ENCODE measurements at regions not wholly inside any gene's neighbourhood (a gene's known extent, or its start where the extent isn't known, plus 50 kb on each side); places are given as distances from the start of the nearest gene placed in this dataset.

- H3K9me3 ChIP-seq, result no peaks in the 10 kb centered on the region
- H3K4me3 ChIP-seq, result no peak overlapping the region
- no peak overlapping the region for H3K27ac ChIP-seq (replicated peaks in 1 of 4)
- no peak for TF ChIP-seq POLR2A (IDR thresholded peaks at IDR 0.05; ENCODE audit: low read depth)
- no peak for TF ChIP-seq EP300 (IDR thresholded peaks at IDR 0.05)
- TF ChIP-seq CTCF (IDR thresholded peaks at IDR 0.05), result no peak
- TF ChIP-seq POLR2AphosphoS5 (IDR thresholded peaks at IDR 0.05), result no peak
- 58% methylated on average over 4 of the region's 4 CpGs for WGBS
- peaks cover 0 to 9% (median 0%) of the 10 kb centered on the region in 4 donors for H3K27me3 ChIP-seq
- DNase-seq (ENCODE audit: extremely low spot score), result no peak
- no peaks in the 10 kb centered on the region for H3K4me1 ChIP-seq
- H3K36me3 ChIP-seq, result no peaks in the 10 kb centered on the region
- intact Hi-C loops (cut with DNase I), result no loop called here
Measured at GRCh38 chr9:95666785-95667155, 150.0 kb upstream of the PTCH1 start.

DNA sequence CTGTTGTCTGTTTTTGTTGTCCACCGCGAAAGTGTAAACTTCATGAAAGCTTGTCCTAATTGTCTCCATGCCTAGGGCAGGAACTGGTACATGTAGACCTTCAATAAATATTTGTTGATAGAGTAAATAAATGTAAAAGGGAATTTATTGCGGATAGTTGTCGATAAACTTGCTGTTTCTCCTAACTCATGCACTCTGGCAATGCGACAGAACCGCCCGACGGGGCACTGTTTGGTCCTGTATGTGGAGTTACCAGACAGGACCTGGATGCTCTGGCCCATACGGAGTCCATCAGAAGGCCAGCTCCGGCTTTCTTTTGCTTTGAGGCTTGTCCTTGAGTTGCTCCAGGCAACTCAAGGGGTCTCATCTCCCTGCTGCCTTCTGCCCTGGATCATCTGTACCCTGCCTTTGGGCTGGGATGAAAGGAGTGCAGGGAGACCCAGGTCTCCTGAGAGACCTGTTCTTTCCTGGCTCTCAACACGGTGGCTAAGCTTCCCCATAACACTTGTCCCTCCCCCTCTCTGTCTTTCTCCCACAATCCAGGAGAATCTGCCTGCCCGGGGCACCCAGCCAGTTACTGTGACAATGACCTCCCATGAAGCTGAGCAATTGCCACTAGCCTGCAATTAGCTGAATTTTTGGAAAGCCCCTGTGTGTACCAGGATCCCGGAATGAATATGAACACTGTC, 149.5 kb upstream of the PTCH1 start:
- no peak for TF ChIP-seq EP300 (IDR thresholded peaks at IDR 0.05)
- TF ChIP-seq POLR2A (IDR thresholded peaks at IDR 0.05; ENCODE audit: low read depth), result no peak
- no peak for TF ChIP-seq POLR2AphosphoS5 (IDR thresholded peaks at IDR 0.05)
- no peak for TF ChIP-seq CTCF (IDR thresholded peaks at IDR 0.05)
- no peaks in the 10 kb centered on the region for H3K4me1 ChIP-seq
- 81% methylated on average over 13 of the region's 13 CpGs for WGBS
- H3K36me3 ChIP-seq, result no peaks in the 10 kb centered on the region
- intact Hi-C loops (cut with DNase I), result no loop called here
- H3K9me3 ChIP-seq, result no peaks in the 10 kb centered on the region
- peaks cover 0 to 9% (median 0%) of the 10 kb centered on the region in 4 donors for H3K27me3 ChIP-seq
- peak; percentile 77 for DNase-seq (ENCODE audit: extremely low spot score)
- no peak overlapping the region for H3K27ac ChIP-seq (replicated peaks in 1 of 4)
- H3K4me3 ChIP-seq, result no peak overlapping the region

DNA sequence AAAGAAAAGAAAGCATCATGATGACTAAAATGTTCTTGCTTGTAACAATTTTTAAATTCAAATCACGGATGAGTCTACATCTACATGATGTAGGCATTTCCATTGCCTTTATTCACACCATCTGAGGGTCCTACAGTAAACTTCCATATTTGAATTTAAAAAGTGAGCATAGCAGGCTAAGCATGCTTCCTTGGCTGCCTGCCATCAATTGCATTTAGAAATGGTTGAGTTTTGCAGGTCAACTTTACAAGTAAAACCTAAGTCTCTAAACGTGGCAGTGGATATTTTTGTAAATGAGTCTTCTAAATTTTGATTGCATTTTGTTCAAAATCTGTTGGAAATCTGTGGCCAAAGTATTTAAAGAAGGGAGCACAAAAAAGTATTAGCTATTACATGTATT, 136.5 kb upstream of the PTCH1 start:
- DNase-seq (ENCODE audit: extremely low spot score), result no peak
- no peak overlapping the region for H3K27ac ChIP-seq (replicated peaks in 1 of 4)
- no peaks in the 10 kb centered on the region for H3K27me3 ChIP-seq
- no peaks in the 10 kb centered on the region for H3K36me3 ChIP-seq
- TF ChIP-seq EP300 (IDR thresholded peaks at IDR 0.05), result no peak
- no peak for TF ChIP-seq POLR2A (IDR thresholded peaks at IDR 0.05; ENCODE audit: low read depth)
- TF ChIP-seq CTCF (IDR thresholded peaks at IDR 0.05), result no peak
- no peak for TF ChIP-seq POLR2AphosphoS5 (IDR thresholded peaks at IDR 0.05)
- H3K4me3 ChIP-seq, result no peak overlapping the region
- H3K9me3 ChIP-seq, result no peaks in the 10 kb centered on the region
- WGBS, result 54% methylated on average over 2 of the region's 2 CpGs
- H3K4me1 ChIP-seq, result peaks cover 0 to 9% (median 3%) of the 10 kb centered on the region in 4 donors
- intact Hi-C loops (cut with DNase I), result no loop called here

DNA sequence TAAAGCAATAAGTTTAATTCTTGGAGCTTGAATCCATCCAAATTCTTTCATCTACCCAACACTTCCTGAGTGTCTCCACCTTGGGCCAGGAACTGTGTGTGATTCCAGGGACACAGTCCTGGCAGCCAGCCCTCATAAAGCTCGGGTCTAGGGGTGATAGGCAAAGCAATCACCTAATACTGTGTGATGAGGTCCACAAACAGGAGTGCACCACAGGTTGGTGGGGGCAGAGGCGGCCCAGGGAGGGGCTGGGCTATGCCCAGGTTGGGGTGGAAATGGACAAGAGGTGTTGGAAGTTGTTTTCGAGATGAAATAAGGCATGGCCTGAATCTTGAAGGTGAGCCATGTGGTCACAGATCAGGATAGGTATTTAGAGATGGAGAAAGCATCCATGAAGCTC, 133.9 kb upstream of the PTCH1 start:
- 89% methylated on average over 3 of the region's 3 CpGs for WGBS
- DNase-seq (ENCODE audit: extremely low spot score), result no peak
- intact Hi-C loops (cut with DNase I), result no loop called here

More for the DNA sequence above, 133.9 kb upstream of the PTCH1 start:
- Histone ChIP-seq H3K27me3 (no peaks in the 10 kb centered on the region), H3K4me3 (no peak overlapping the region), H3K9me3 (no peaks in the 10 kb centered on the region), H3K27ac (replicated peaks in 1 of 4) (no peak overlapping the region), H3K4me1 (peaks cover 0 to 9% (median 3%) of the 10 kb centered on the region in 4 donors), H3K36me3 (no peaks in the 10 kb centered on the region)
- no peak for TF ChIP-seq CTCF (IDR thresholded peaks at IDR 0.05)
- no peak for TF ChIP-seq POLR2A (IDR thresholded peaks at IDR 0.05; ENCODE audit: low read depth)
- TF ChIP-seq POLR2AphosphoS5 (IDR thresholded peaks at IDR 0.05), result no peak
- TF ChIP-seq EP300 (IDR thresholded peaks at IDR 0.05), result no peak
